Panc1 (cell line): ENCODE measurements at regions not wholly inside any gene's neighbourhood (a gene's known extent, or its start where the extent isn't known, plus 50 kb on each side); places are given as distances from the start of the nearest gene placed in this dataset.
"Not testable (repeated sequence)": the region's sequence is repeated elsewhere in the genome, so short reads cannot be mapped to it uniquely, and the experiment has no call there.

ENCODE experiments used
- ATAC-seq: fragments of 200-7000 bp; cut with Tn5 transposase; 2 replicates; pipeline ENCODE4 v1.9.1; 2020; ENCODE audit warnings: mild to moderate bottlenecking, moderate library complexity
- BruUV-seq: library from RNA; stranded (reverse); fragments of 400-500 nt; replicated peaks from 2 replicates; lab custom pipeline; 2021; lab: Mats Ljungman, UMichigan
- CTCF ChIA-PET: fragments of 300-600 bp; sonication (Branson Sonifier 250); formaldehyde crosslinking; loops from one replicate; lab custom pipeline; 2022; ENCODE audit warnings: antibody characterized with exemption; lab: Charles Lee
- POLR2A ChIA-PET: fragments of 300-600 bp; sonication (Branson Sonifier 250); formaldehyde crosslinking; loops from one replicate; lab custom pipeline; 2022; ENCODE audit warnings: antibody characterized with exemption; lab: Charles Lee
- DNase-seq: peaks from one replicate; pipeline ENCODE4 v3.0.0-alpha.2; 2010; ENCODE audit warnings: low read depth, low spot score
- H3K27ac ChIP-seq: 2 replicates; pipeline ENCODE4 v1.5.1; 2011; ENCODE audit warnings: mild to moderate bottlenecking, low read length, inconsistent platforms
- H3K27me3 ChIP-seq: fragments of 200-500 bp; sonication (Bioruptor generic); 2 replicates; pipeline ENCODE4 v1.6.0; 2014; ENCODE audit warnings: low read length, inconsistent platforms; ENCODE audit not compliant: control insufficient read depth, insufficient read depth
- H3K36me3 ChIP-seq: fragments of 200-500 bp; sonication (Bioruptor generic); 2 replicates; pipeline ENCODE4 v1.5.1; 2014; ENCODE audit warnings: inconsistent platforms, mild to moderate bottlenecking, low read length, moderate library complexity; ENCODE audit not compliant: control insufficient read depth, insufficient read depth
- H3K4me1 ChIP-seq: 2 replicates; pipeline ENCODE4 v1.5.1; 2011; ENCODE audit warnings: inconsistent platforms, mild to moderate bottlenecking, low read length, moderate library complexity; ENCODE audit not compliant: control insufficient read depth, insufficient read depth
- H3K4me3 ChIP-seq, 2 experiments: 2 replicates each; pipeline ENCODE4 v1.5.1; 2011 to 2012; ENCODE audit warnings: low read depth in 2 of 2, low read length in 2 of 2, mild to moderate bottlenecking in 2 of 2, inconsistent platforms in 1 of 2, moderate library complexity in 1 of 2
- H3K9me3 ChIP-seq: fragments of 200-500 bp; sonication (Bioruptor generic); 2 replicates; pipeline ENCODE4 v1.5.1; 2014; ENCODE audit warnings: low read depth, mild to moderate bottlenecking, inconsistent platforms, low read length, moderate library complexity; ENCODE audit not compliant: control insufficient read depth, insufficient read depth
- POLR2AphosphoS5 ChIP-seq: IDR thresholded peaks from 2 replicates; pipeline ENCODE4 v1.6.1; 2012; ENCODE audit warnings: mild to moderate bottlenecking, low read depth, low read length, moderate library complexity
- SIN3A ChIP-seq: IDR thresholded peaks from 2 replicates; pipeline ENCODE4 v1.6.1; 2012; ENCODE audit warnings: low read depth, mild to moderate bottlenecking, low read length, moderate library complexity, borderline replicate concordance; ENCODE audit not compliant: insufficient read depth
- TCF7L2 ChIP-seq: IDR thresholded peaks from 2 replicates; pipeline ENCODE4 v1.6.1; 2011; ENCODE audit warnings: mild to moderate bottlenecking, low read depth, low read length, inconsistent platforms
- in situ Hi-C: cut with HindIII; loops from 2 replicates; pipeline ENCODE4 v1.10.0; 2016; ENCODE audit warnings: low sequenced_read_pairs, low pct_unique_long_range_greater_than_20kb
- intact Hi-C: fragments of 100-400 bp; cut with micrococcal nuclease; formaldehyde crosslinking; loops from one replicate; pipeline ENCODE4 v1.10.0; 2022; ENCODE audit not compliant: unreplicated experiment
- TF ChIP-seq, protein P1 (sequence below): fragments of 450-650 bp; IDR thresholded peaks from 2 replicates; pipeline ENCODE4 v1.5.1; 2017; ENCODE audit warnings: mild to moderate bottlenecking
- TF ChIP-seq, protein P2 (sequence below), 2 experiments: IDR thresholded peaks; 2 replicates each; pipeline ENCODE4 v1.6.1; 2011 to 2012; ENCODE audit warnings: low read depth in 2 of 2, control low read depth in 1 of 2, low read length in 1 of 2, mild to moderate bottlenecking in 1 of 2, moderate library complexity in 1 of 2; ENCODE audit not compliant: insufficient read depth in 1 of 2

DNA sequence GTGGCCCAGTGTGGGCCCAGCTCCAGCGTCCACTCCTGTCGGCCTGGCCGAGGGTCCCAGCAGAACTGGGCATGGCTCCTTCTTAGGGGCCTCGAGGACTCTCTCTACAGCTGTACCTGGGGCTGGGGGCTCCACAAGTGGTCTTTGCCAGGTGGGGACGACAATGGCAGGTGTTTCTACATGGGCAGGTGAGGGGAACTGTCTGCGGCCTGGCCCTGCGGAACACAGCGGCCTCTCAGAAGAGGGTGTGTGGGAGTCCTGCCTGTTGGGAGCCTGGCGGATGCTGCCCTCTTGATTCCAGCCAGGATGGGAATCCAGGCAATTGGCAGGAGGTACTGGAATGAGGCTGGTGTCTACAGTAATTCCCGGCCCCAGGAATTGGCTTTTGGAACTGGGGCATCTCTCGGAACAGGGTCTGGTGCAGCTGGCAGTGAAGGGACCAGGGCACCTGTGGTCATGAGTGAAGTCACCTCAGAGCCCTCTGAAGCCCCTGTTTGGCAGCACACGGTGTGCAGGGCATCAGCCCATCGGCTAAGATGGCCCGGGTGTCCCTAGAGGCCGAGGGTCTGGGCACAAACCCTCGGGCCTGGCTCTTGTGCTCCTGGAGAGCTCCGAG is 357.9 kb downstream of the TMEM121 start:
- H3K27me3 ChIP-seq, H3K36me3 ChIP-seq, POLR2A ChIA-PET, BruUV-seq, H3K27ac ChIP-seq, CTCF ChIA-PET, in situ Hi-C loops, intact Hi-C loops, H3K4me1 ChIP-seq, ATAC-seq, H3K4me3 ChIP-seq, H3K9me3 ChIP-seq, DNase-seq: not testable (repeated sequence)

DNA sequence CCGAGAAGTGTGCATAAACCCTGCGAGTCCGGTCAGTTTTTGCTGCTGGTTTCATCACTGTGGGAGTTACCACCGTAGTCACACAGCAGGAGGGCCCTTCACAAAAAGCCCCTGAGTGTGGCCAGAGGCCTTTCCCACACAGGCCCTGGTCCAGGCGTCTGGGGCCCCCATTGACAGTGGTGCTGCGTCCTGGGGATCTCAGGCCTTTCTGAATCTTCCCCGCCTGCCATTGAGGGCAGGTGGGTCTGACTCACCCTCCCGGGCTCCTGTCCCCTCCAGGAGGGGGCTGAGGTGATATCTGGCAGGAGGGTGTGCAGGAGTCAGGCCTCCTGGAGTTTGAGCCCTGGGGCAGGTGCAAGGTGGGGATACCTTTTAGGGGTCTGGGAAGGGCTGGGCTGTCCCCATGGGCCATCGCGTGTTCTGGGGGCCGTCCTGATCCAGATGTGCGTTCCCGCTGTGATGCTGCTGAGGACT is 358.5 kb downstream of the TMEM121 start:
- TF ChIP-seq, protein P1, sequence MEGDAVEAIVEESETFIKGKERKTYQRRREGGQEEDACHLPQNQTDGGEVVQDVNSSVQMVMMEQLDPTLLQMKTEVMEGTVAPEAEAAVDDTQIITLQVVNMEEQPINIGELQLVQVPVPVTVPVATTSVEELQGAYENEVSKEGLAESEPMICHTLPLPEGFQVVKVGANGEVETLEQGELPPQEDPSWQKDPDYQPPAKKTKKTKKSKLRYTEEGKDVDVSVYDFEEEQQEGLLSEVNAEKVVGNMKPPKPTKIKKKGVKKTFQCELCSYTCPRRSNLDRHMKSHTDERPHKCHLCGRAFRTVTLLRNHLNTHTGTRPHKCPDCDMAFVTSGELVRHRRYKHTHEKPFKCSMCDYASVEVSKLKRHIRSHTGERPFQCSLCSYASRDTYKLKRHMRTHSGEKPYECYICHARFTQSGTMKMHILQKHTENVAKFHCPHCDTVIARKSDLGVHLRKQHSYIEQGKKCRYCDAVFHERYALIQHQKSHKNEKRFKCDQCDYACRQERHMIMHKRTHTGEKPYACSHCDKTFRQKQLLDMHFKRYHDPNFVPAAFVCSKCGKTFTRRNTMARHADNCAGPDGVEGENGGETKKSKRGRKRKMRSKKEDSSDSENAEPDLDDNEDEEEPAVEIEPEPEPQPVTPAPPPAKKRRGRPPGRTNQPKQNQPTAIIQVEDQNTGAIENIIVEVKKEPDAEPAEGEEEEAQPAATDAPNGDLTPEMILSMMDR, result no peak
- TF ChIP-seq, protein P2, sequence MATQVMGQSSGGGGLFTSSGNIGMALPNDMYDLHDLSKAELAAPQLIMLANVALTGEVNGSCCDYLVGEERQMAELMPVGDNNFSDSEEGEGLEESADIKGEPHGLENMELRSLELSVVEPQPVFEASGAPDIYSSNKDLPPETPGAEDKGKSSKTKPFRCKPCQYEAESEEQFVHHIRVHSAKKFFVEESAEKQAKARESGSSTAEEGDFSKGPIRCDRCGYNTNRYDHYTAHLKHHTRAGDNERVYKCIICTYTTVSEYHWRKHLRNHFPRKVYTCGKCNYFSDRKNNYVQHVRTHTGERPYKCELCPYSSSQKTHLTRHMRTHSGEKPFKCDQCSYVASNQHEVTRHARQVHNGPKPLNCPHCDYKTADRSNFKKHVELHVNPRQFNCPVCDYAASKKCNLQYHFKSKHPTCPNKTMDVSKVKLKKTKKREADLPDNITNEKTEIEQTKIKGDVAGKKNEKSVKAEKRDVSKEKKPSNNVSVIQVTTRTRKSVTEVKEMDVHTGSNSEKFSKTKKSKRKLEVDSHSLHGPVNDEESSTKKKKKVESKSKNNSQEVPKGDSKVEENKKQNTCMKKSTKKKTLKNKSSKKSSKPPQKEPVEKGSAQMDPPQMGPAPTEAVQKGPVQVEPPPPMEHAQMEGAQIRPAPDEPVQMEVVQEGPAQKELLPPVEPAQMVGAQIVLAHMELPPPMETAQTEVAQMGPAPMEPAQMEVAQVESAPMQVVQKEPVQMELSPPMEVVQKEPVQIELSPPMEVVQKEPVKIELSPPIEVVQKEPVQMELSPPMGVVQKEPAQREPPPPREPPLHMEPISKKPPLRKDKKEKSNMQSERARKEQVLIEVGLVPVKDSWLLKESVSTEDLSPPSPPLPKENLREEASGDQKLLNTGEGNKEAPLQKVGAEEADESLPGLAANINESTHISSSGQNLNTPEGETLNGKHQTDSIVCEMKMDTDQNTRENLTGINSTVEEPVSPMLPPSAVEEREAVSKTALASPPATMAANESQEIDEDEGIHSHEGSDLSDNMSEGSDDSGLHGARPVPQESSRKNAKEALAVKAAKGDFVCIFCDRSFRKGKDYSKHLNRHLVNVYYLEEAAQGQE (IDR thresholded peaks at IDR 0.05; ENCODE audit: insufficient read depth in 1 of 2, low read depth in 2 of 2, low read length in 1 of 2), result no peak
- TF ChIP-seq SIN3A (no peak), TCF7L2 (no peak), POLR2AphosphoS5 (no peak)
- no peak for ATAC-seq
- H3K4me3 ChIP-seq, result no peak overlapping the region
- H3K27me3 ChIP-seq, result no peaks in the 10 kb centered on the region
- H3K27ac ChIP-seq, result no peak overlapping the region
- CTCF ChIA-PET, result no interaction called here
- H3K9me3 ChIP-seq, result no peaks in the 10 kb centered on the region
- no peaks in the 10 kb centered on the region for H3K36me3 ChIP-seq
- DNase-seq, result no peak
- no peaks in the 10 kb centered on the region for H3K4me1 ChIP-seq
- no TSS peak for BruUV-seq
- intact Hi-C loops, result no loop called here
- POLR2A ChIA-PET, result no interaction called here
- in situ Hi-C loops, result no loop called here

DNA sequence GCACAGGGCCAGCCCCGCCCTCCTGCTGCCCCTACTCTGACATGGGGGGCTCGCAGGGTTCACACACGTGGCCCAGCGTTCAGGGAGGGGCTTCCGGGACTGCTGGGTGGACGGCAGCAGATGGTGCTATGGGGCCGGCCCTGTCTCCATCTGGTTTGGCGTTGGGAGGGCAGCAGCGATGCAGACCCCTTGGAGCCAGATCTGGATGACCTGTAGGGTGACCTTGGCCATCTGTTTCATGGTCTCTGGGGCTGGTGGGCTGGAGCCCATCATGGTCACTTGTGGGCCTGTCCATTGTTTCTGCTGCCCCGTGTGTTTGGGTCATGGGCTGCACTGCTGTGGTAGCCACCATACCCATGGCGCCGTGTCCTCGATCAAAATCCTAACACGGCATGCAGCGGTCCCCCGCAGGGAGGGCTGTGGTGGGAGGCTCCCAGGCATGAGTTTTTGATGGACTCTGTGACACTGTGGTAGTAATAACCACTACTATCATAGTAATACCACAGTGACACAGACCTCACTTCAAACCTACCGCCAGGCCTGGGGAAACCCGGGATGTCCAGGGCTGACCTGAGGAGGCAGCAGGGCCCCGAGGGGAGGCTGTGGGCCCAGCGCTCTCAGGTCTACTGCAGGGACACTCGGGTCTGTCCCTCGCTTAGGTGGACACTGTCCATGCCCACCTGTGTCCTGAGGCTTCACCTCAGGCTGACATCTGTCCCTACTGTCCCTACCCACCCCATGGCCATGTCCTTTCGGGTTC is 359.4 kb downstream of the TMEM121 start:
- POLR2A ChIA-PET, result no interaction called here
- intact Hi-C loops (no loop called here), in situ Hi-C loops (no loop called here)
- TF ChIP-seq, protein P2 (IDR thresholded peaks at IDR 0.05; ENCODE audit: insufficient read depth in 1 of 2, low read depth in 2 of 2, low read length in 1 of 2), result no peak
- no peak for TF ChIP-seq SIN3A
- CTCF ChIA-PET, result no interaction called here
- H3K36me3 ChIP-seq, result no peaks in the 10 kb centered on the region
- H3K4me1 ChIP-seq, result no peaks in the 10 kb centered on the region
- ATAC-seq (no peak), DNase-seq (no peak)
- H3K9me3 ChIP-seq, result no peaks in the 10 kb centered on the region
- BruUV-seq, result no TSS peak
- H3K27me3 ChIP-seq, result no peaks in the 10 kb centered on the region
- no peak overlapping the region for H3K27ac ChIP-seq
- no peak overlapping the region for H3K4me3 ChIP-seq

DNA sequence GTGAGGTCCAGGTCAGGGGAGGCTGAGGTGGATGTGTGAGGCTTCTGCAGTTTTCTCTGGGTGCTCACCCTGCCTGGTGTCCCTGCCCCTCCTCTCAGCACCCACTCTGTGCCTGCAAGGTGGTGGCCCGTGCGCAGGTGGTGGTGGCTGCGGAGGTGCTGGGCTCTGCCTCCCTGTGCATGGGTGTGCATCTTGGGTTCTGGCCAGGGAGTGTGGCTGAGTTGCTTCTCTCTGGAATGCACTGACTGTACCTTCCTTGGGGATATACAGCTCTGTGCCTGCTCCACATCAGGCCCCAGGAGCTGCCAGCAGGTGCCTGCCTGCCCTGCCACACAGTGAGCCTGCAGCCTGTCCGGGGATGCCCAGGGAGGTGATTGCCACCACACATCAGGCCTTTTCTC is 360.4 kb downstream of the TMEM121 start:
- in situ Hi-C loops, H3K9me3 ChIP-seq, H3K27me3 ChIP-seq, DNase-seq, H3K36me3 ChIP-seq, H3K27ac ChIP-seq, ATAC-seq, CTCF ChIA-PET, H3K4me1 ChIP-seq, intact Hi-C loops, POLR2A ChIA-PET, BruUV-seq, H3K4me3 ChIP-seq: not testable (repeated sequence)
